NOMO-1 treated with DMSO at 0.1 percent for 48 hours (cell line): ENCODE measurements at regions not wholly inside any gene's neighbourhood (a gene's known extent, or its start where the extent isn't known, plus 50 kb on each side); places are given as distances from the start of the nearest gene placed in this dataset.

Source experiments
- DNase-seq: peaks from one replicate; lab custom pipeline; 2025; ENCODE audit not compliant: unreplicated experiment; lab: John Stamatoyannopoulos, UW

DNA sequence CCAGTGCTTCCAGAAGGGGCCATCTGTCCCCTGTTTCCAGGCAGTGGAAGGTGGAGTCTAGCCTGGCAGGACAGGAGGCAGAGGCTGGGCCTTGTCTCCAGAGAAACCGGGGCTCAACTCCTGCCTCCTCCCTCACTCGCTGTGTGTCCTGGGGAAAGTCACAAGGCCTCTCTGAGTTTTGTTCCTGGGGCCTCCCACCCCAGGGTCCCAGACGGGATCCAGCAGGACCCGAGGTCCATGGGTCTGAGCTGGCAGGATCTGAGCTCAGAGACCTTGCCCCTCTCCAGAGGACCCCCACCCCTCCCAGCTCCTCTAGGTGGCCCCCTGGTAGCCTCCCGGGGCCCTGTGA lies 72.2 kb upstream of the TAF1B start:
- DNase-seq: no peak

- no peak for DNase-seq
Measured at GRCh38 chr2:9771481-9772017, 71.7 kb upstream of the TAF1B start.

GRCh38 chr2:9772035-9772998 lies 71.0 kb upstream of the TAF1B start:
- no peak for DNase-seq

DNA sequence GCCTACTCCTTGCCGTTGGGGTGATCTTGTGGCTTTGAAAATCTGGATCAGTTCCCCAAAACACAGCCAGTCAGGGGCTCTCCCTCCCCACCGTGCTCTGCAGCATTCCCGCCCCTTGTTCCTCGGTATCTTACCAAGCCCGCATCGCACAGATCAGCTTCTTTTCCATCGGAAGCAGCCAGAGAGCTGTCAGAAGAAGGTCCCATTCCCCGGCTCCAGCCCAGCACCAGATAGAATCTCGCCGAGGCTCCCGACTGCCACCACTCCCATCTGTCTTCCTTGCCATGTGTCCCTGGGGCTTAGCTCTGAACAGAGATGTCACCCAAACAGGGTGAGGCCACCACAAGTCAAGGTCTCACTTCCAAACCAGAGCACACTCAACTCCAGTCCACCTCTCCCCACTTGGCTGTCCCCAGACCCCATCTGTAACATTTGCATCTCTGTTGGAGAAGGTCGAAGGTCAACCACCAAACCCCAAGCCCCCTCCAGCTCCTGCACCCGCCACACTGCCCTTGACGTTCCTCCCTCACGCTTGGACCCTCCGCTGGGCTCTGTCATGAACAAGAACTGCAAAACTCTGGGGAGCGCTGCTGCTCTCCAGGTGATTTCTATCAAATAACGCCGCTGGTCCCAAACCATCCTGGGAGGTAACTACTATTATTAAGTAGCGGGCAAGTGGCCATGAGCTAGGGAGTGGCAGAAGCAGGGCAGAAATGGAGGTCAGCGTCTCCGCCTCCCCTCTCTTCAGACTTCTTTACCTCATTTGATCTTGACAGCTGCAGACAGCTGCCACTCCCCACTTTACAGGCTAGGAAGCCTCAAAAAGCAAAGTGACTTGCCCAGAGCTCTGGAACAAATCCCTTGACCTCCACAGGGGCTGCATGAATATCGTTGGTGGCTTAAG lies 70.0 kb upstream of the TAF1B start:
- DNase-seq: no peak

DNA sequence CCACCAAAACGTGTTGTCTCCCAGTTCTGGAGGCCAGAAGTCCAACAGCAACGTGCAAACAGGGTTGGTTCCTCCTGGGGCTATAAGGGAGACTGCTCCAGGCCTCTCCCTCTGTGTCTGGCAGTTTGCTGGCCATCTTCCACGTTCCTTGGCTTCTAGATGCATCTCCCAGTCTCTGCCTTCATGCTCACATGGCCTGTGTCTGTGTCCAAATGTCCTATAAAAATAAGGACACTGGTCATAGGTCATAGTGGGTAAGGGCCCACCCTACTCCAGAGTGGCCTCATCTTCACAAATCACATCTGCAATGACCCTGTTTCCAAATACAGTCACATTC lies 69.4 kb upstream of the TAF1B start:
- no peak for DNase-seq

DNA sequence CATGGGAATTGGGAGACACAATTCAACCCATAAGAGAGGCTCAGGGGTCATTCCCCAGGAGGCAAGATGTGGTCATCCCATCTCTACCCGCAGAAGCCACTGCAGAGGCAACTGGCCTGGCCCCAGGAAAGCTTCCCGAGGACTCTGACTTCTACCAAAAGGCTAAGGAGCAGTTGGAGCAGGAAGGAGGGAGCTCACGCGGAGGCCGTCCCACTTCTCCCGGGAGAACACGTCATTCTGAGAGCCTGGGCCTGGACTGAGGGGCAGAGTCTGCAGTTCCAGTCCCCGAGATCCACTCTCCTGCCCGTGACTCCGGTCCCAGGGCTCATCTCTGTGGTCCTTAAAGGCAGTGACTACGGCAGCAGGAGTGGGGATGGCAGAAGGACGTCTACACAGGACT lies 69.0 kb upstream of the TAF1B start:
- DNase-seq: no peak

DNA sequence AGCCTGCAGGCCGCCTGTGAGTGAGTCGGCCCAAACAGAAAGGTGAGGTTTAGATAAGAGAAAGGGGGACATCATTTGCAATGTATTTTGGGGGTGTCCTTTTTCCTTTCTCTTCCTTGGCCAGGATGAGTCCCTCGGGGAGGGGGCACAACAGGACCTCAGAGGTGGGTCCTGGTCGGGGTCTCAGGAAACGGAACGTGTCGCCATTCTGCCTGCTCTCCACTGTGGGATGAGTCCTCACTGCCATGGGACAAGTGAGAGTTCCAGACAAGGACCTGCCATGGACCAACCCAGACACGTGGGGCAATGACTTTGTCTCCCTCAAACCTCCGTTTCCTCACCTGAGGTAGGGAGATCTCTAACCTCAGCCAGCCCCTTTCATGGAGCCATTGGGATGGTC lies 67.9 kb upstream of the TAF1B start:
- no peak for DNase-seq

GRCh38 chr2:9775999-9776712 lies 67.1 kb upstream of the TAF1B start:
- DNase-seq: no peak

- no peak for DNase-seq
Measured at GRCh38 chr2:9777081-9777480, 66.2 kb upstream of the TAF1B start.

- DNase-seq: no peak
Measured at GRCh38 chr2:9778012-9778411, 65.3 kb upstream of the TAF1B start.

DNA sequence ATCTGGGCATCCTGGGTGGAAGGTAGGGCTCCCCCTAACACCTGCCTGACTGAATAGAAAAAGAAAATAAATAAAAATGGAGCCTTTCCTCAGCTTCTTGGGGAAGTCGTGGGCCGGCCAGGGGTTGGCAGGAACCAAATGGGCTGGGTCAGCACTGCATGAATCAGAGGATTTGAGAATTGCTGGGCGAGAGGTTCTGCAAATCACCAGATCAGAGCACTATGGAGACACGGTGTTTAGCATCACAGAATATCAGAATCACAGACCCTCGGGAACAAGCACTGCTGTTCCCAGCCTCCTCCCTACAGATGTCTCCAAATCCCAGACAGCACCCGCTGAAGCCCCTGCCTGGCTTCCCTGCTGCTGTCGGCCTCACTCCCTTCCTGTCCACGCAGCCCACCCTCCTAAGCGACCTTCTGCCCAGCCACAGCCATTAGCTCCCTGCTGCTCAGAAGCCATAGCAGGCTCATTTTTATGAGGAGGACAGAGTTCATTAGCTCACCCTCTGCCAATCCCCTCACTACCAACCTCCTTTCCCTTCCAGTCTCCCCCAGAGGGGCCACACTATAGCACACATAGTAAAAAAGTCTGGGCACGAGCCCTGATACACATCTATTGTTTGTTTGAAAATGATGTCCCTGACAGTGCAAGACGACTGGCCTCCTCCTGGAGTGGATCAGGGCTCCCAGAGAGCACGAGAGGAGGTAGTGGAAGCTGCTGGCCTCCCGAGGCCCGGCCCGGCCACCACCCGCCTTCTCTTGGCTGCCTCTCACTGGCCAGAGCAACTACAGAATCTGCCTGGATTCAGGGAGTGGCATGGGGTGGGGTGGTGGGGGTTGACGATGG lies 64.6 kb upstream of the TAF1B start:
- no peak for DNase-seq

DNA sequence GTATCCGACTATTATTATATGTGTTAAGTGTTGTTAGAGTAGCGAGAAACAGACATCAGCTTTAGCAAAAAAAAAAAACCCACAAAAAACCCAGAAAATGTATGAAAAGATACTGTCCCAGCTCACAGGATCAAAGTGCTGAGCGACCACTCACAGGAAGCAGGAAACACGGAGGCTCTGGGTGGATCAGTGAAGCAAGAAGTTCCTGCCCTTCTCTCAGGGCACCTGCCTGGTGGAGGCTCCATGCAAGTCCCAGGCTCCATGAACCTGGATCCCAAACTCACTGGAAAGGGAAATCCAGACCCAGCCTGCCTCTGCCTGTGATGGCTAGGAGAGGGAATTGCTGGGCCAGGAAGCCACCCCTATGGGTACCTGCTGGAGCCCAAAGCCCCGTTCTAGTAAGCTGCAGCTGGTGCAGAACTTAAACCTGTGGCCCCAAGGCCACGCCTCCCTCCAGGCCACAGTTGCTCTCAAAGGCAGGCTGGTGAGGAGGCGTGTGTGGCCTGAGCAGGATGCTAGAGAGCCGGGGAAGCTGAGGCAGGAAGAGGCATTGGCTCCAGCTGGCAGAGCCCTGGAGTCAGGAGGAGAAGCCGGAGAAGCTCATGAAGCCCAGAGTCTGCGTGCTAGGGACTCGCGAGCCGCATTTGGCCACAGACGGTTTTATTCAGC lies 63.5 kb upstream of the TAF1B start:
- peak; percentile 54 for DNase-seq

- DNase-seq: peak; percentile 70
Measured at GRCh38 chr2:9780368-9781130, 62.7 kb upstream of the TAF1B start.

GRCh38 chr2:9781252-9781651 lies 62.0 kb upstream of the TAF1B start:
- no peak for DNase-seq

DNA sequence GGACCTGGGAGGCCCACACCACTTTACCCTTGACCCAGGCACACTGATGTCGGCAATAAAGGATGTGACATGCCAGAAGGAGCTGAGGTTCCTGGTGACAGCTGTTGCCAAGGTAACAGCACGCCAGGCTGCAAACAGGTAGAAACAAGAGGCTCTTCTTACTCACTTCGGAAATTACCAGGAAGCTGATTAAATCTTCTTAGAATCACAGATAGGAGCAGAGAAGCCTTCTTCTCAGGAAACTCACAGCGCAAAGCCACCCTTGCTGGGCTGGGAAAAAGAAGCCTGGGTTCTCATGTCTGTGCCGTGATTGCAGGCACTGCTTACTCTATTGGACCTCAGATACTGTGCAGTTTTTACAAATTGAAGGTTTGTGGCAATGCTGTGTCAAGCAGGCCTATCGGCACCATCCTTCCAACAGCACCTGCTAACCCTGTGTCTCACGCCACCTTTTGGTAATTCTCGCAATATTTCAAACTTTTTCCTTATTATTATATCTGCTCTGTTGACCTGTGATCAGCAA lies 61.0 kb upstream of the TAF1B start:
- DNase-seq: no peak

GRCh38 chr2:9789371-9789770 lies 53.9 kb upstream of the TAF1B start:
- DNase-seq: no peak

DNA sequence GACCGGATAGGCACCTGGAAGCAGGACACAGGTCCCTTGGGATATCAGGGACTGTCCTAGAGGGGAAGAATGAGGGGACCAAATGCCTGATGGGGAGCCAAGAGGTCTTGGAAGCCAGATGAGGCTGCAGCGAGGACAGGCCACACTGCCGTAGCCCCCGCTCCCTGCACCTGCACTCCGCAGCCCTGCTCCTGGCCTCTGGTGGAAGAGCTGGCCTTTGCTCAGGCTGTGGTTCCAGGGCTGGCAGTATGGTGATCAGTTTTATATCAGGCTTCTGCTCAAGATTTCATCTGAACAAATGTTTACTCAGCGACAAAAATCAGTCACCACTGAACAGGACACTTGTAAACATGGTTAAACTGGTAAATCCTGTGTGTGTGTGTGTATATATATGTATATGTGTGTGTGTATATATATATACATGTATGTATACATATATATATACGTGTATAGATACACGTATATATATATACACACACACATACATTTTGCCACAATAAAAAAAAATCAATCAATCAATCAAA lies 52.5 kb upstream of the TAF1B start:
- no peak for DNase-seq

- no peak for DNase-seq
Measured at GRCh38 chr2:9791711-9792110, 51.6 kb upstream of the TAF1B start.
